ENCODE measurements at regions not wholly inside any gene's neighbourhood (a gene's known extent, or its start where the extent isn't known, plus 50 kb on each side); places are given as distances from the start of the nearest gene placed in this dataset.

GRCh38 chr9:129494113-129494789 lies 126.7 kb downstream of the C9orf50 start:
- DNase-seq = peak; percentile 79 to 90 (median 85)
- H3K27me3 ChIP-seq = no peaks in the 10 kb centered on the region
- WGBS, 2 donors = 42 to 54% methylated on average over 7 to 11 of the region's 11 CpGs
- ATAC-seq = peak; percentile 31
- H3K27ac ChIP-seq = peak overlapping the region; percentile 98 to 100 (median 100)
- no peak overlapping the region for H3K4me3 ChIP-seq
- TF ChIP-seq POLR2A (IDR thresholded peaks at IDR 0.05) = no peak
- TF ChIP-seq, protein P1, sequence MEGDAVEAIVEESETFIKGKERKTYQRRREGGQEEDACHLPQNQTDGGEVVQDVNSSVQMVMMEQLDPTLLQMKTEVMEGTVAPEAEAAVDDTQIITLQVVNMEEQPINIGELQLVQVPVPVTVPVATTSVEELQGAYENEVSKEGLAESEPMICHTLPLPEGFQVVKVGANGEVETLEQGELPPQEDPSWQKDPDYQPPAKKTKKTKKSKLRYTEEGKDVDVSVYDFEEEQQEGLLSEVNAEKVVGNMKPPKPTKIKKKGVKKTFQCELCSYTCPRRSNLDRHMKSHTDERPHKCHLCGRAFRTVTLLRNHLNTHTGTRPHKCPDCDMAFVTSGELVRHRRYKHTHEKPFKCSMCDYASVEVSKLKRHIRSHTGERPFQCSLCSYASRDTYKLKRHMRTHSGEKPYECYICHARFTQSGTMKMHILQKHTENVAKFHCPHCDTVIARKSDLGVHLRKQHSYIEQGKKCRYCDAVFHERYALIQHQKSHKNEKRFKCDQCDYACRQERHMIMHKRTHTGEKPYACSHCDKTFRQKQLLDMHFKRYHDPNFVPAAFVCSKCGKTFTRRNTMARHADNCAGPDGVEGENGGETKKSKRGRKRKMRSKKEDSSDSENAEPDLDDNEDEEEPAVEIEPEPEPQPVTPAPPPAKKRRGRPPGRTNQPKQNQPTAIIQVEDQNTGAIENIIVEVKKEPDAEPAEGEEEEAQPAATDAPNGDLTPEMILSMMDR (IDR thresholded peaks at IDR 0.05) = peak in 2 of 7 experiments; percentile 36 to 37
- no peaks in the 10 kb centered on the region for H3K36me3 ChIP-seq (replicated peaks in 1 of 2; ENCODE audit: insufficient read depth in 1 of 2, low read depth in 2 of 2)
- peaks cover 84% of the 10 kb centered on the region for H3K4me1 ChIP-seq
- intact Hi-C loops (cut with DNase I) = no loop called here
- H3K9me3 ChIP-seq = no peaks in the 10 kb centered on the region

DNA sequence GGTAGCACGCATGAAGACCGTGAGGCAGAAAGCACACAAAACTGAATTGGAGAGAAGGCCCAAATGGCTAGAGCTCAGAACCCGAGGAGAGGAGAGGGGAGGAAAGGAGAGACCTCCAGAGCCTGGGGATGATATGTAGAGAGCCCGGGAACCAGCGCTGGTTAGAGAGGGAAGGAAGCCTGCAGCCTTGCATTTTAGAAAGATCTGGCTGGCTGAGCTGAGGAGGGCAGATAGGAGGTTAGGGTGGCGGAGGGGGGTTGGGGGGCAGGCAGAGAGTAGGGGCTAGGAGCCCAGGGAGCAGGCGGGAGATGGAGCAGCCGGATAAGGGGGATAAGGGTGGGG lies 127.2 kb downstream of the C9orf50 start:
- 45 to 59% methylated on average over 8 of the region's 8 CpGs for WGBS, 2 donors
- intact Hi-C loops (cut with DNase I) = no loop called here
- no peak for ATAC-seq

DNA sequence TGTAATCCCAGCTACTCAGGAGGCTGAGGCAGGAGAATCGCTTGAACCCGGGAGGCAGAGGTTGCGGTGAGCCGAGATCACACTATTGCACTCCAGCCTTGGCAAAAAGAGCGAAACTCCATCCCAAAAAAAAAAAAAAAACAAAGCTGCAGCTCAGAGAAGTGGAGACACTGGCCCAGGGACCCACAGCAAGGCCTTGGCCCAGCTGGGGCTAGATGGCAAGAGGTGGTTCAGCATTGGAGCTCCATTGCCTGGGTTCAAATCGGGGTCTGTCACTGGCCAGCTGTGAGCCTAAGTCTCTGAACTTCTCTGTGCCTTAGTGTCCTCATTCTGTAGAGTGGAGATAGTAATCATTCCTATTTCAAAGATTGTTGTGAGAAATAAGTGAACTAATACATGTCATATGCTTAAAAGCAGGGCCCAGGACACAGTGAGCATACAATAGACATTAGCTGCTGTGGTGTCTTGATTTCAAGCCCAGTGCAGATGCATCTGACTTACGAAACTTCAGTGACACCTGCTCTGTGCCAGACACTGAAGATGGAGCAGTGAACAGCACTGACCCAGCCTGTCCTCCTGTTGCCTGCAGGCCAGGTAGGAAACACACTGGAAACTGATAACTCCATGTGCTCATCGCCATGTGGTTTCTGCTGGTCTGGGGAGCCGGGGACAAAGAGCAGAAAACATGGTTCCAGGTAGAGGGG lies 127.7 kb downstream of the C9orf50 start:
- no peaks in the 10 kb centered on the region for H3K36me3 ChIP-seq (replicated peaks in 1 of 2; ENCODE audit: insufficient read depth in 1 of 2, low read depth in 2 of 2)
- no peak overlapping the region for H3K4me3 ChIP-seq
- TF ChIP-seq, protein P1 (IDR thresholded peaks at IDR 0.05) = no peak
- TF ChIP-seq POLR2A (IDR thresholded peaks at IDR 0.05) = no peak
- intact Hi-C loops (cut with DNase I) = no loop called here
- no peaks in the 10 kb centered on the region for H3K9me3 ChIP-seq
- WGBS, 2 donors = 76 to 85% methylated on average over 9 of the region's 9 CpGs
- no peak for ATAC-seq
- peaks cover 82% of the 10 kb centered on the region for H3K4me1 ChIP-seq
- no peak for DNase-seq
- peak overlapping the region; percentile 98 to 100 (median 100) for H3K27ac ChIP-seq
- H3K27me3 ChIP-seq = no peaks in the 10 kb centered on the region

More for the DNA sequence above, 127.2 kb downstream of the C9orf50 start:
- Histone ChIP-seq H3K4me1 (peaks cover 86% of the 10 kb centered on the region), H3K9me3 (no peaks in the 10 kb centered on the region), H3K27me3 (no peaks in the 10 kb centered on the region), H3K36me3 (replicated peaks in 1 of 2; ENCODE audit: insufficient read depth in 1 of 2, low read depth in 2 of 2) (no peaks in the 10 kb centered on the region), H3K27ac (peak overlapping the region; percentile 98 to 100 (median 100)), H3K4me3 (no peak overlapping the region)
- TF ChIP-seq, protein P1 (IDR thresholded peaks at IDR 0.05) = no peak
- no peak for TF ChIP-seq POLR2A (IDR thresholded peaks at IDR 0.05)
- DNase-seq = no peak

GRCh38 chr9:129491487-129491855 lies 129.4 kb downstream of the C9orf50 start:
- intact Hi-C loops (cut with DNase I) = no loop called here
- Histone ChIP-seq H3K4me3 (no peak overlapping the region), H3K27ac (peak overlapping the region; percentile 98 to 100 (median 98)), H3K4me1 (peaks cover 89% of the 10 kb centered on the region), H3K9me3 (no peaks in the 10 kb centered on the region), H3K36me3 (replicated peaks in 1 of 2; ENCODE audit: insufficient read depth in 1 of 2, low read depth in 2 of 2) (no peaks in the 10 kb centered on the region), H3K27me3 (no peaks in the 10 kb centered on the region)
- TF ChIP-seq, protein P1 (IDR thresholded peaks at IDR 0.05) = no peak
- TF ChIP-seq POLR2A (IDR thresholded peaks at IDR 0.05) = no peak
- ATAC-seq (no peak), DNase-seq (peak; percentile 52 to 83 (median 74))
- 48 to 54% methylated on average over 6 to 8 of the region's 8 CpGs for WGBS, 2 donors

Data from body of pancreas (tissue), 4 donors.